ENCODE measurements at regions not wholly inside any gene's neighbourhood (a gene's known extent, or its start where the extent isn't known, plus 50 kb on each side); places are given as distances from the start of the nearest gene placed in this dataset.

DNA sequence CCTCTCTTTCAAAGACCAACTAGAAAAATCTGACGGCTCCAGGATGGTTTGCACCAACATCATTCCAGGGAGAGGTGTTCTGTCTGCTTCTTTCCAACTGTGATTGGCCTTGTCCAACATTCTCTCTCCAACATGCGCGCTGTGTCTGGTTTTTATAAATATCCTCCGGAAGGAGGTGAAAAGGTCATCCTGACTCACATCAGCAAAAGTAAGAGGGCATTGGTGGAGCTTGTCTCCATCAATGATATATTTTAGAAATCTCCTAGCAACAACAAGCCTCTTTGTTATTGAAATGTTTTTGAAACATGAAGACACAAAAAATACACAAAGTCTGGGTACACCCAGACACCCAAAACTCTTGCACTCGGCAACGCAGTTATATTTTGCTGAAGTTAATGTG is 475.3 kb upstream of the JARID2 start:
- Histone ChIP-seq H3K4me3 (ENCODE audit: low read depth, low read length) (no peak overlapping the region), H3K36me3 (ENCODE audit: control insufficient read depth in 2 of 2, insufficient read depth in 1 of 2, low read length in 2 of 2) (no peaks in the 10 kb centered on the region), H3K9me3 (ENCODE audit: control insufficient read depth, insufficient read depth, low read depth, low read length) (no peaks in the 10 kb centered on the region), H3K4me1 (ENCODE audit: control insufficient read depth, insufficient read depth, low read length) (peaks cover 4% of the 10 kb centered on the region), H3K27ac (ENCODE audit: extremely low read depth, low read depth, low read length) (no peak overlapping the region)
- no peak for TF ChIP-seq FEZF1 (tag by site-specific recombination; IDR thresholded peaks at IDR 0.05)
- no peak for TF ChIP-seq BCL11A (tag by site-specific recombination; IDR thresholded peaks at IDR 0.05; ENCODE audit: low read depth)
- TF ChIP-seq ZNF768 (tag by site-specific recombination; IDR thresholded peaks at IDR 0.05), result no peak
- TF ChIP-seq OSR2 (tag by site-specific recombination; IDR thresholded peaks at IDR 0.05), result no peak
- TF ChIP-seq IKZF3 (tag by site-specific recombination; IDR thresholded peaks at IDR 0.05), result no peak
- TF ChIP-seq, protein P1, sequence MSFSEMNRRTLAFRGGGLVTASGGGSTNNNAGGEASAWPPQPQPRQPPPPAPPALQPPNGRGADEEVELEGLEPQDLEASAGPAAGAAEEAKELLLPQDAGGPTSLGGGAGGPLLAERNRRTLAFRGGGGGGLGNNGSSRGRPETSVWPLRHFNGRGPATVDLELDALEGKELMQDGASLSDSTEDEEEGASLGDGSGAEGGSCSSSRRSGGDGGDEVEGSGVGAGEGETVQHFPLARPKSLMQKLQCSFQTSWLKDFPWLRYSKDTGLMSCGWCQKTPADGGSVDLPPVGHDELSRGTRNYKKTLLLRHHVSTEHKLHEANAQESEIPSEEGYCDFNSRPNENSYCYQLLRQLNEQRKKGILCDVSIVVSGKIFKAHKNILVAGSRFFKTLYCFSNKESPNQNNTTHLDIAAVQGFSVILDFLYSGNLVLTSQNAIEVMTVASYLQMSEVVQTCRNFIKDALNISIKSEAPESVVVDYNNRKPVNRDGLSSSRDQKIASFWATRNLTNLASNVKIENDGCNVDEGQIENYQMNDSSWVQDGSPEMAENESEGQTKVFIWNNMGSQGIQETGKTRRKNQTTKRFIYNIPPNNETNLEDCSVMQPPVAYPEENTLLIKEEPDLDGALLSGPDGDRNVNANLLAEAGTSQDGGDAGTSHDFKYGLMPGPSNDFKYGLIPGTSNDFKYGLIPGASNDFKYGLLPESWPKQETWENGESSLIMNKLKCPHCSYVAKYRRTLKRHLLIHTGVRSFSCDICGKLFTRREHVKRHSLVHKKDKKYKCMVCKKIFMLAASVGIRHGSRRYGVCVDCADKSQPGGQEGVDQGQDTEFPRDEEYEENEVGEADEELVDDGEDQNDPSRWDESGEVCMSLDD (tag by site-specific recombination; IDR thresholded peaks at IDR 0.05), result no peak
- TF ChIP-seq ZNF555 (tag by site-specific recombination; conservative IDR thresholded peaks at IDR 0.05), result no peak
- TF ChIP-seq ZNF600 (tag by site-specific recombination; IDR thresholded peaks at IDR 0.05), result no peak
- TF ChIP-seq ZFP37 (tag by site-specific recombination; IDR thresholded peaks at IDR 0.05), result no peak
- POLR2A ChIA-PET, result no interaction called here
- CTCF ChIA-PET, result no interaction called here

DNA sequence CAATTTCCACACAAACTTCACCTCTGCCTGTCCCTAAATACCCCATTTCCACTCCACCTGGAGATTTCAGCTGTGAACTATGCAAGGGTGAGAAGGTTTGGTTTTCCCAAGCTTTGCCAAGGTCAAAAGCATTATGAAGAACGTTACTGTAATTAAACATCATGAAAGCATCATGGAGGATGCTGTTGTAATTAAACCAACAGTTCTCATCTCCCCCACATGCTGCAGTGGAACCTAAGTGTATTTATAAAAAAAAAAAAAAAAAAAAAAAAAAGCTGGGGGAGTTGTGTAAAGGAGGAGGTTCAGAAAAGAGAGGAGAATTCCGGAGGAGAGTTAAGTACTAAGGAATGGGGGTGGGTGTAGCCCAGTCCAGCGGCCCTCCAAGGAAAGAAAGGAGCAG is 474.9 kb upstream of the JARID2 start:
- POLR2A ChIA-PET, result interaction anchor here (0.6 kb wide), 1 partner anchor 51 kb away, joined by 3 read pairs; no protein-coding TSS in a partner anchor
- no peak overlapping the region for H3K27ac ChIP-seq (ENCODE audit: extremely low read depth, low read depth, low read length)
- H3K4me1 ChIP-seq (ENCODE audit: control insufficient read depth, insufficient read depth, low read length), result peaks cover 4% of the 10 kb centered on the region
- no peaks in the 10 kb centered on the region for H3K36me3 ChIP-seq (ENCODE audit: control insufficient read depth in 2 of 2, insufficient read depth in 1 of 2, low read length in 2 of 2)
- no peak for TF ChIP-seq MYNN (tag by site-specific recombination; IDR thresholded peaks at IDR 0.05; ENCODE audit: borderline replicate concordance)
- TF ChIP-seq EGR2 (tag by site-specific recombination; IDR thresholded peaks at IDR 0.05; ENCODE audit: low read depth), result peak; percentile 50; the same call in 1 of the 2 replicates
- TF ChIP-seq GLIS2 (tag by site-specific recombination; IDR thresholded peaks at IDR 0.05), result no peak
- H3K4me3 ChIP-seq (ENCODE audit: low read depth, low read length), result no peak overlapping the region
- no peaks in the 10 kb centered on the region for H3K9me3 ChIP-seq (ENCODE audit: control insufficient read depth, insufficient read depth, low read depth, low read length)
- CTCF ChIA-PET, result no interaction called here

DNA sequence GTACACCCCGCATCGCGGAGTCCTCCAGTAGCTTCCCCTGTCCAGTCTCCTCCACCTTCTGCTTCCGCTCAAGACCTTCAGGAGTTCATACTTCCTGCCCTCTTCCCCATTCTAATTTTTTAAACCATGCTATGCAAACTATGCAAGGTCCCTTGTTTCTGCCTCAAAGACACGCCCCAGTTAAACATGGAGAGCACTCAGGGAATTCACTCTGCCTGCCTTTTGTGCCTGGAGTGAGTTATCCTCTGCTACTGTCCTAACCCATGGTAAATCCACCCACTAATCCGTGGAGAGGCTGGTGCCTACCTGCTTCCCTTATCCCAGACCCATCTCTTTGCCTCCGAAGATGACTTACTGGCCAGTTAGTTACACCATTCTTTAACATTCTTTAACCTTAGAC is 473.7 kb upstream of the JARID2 start:
- Histone ChIP-seq H3K4me1 (ENCODE audit: control insufficient read depth, insufficient read depth, low read length) (peaks cover 2% of the 10 kb centered on the region), H3K4me3 (ENCODE audit: low read depth, low read length) (no peak overlapping the region), H3K36me3 (ENCODE audit: control insufficient read depth in 2 of 2, insufficient read depth in 1 of 2, low read length in 2 of 2) (no peaks in the 10 kb centered on the region), H3K27ac (ENCODE audit: extremely low read depth, low read depth, low read length) (no peak overlapping the region), H3K9me3 (ENCODE audit: control insufficient read depth, insufficient read depth, low read depth, low read length) (no peaks in the 10 kb centered on the region)
- CTCF ChIA-PET, result no interaction called here
- no peak for TF ChIP-seq ZNF571 (tag by site-specific recombination; IDR thresholded peaks at IDR 0.05)
- no peak for TF ChIP-seq ZNF354C (tag by site-specific recombination; IDR thresholded peaks at IDR 0.05; ENCODE audit: borderline replicate concordance, low read depth)
- TF ChIP-seq ZNF211 (tag by site-specific recombination; IDR thresholded peaks at IDR 0.05; ENCODE audit: low read depth), result no peak
- no peak for TF ChIP-seq ZNF248 (tag by site-specific recombination; IDR thresholded peaks at IDR 0.05)
- TF ChIP-seq, protein P2, sequence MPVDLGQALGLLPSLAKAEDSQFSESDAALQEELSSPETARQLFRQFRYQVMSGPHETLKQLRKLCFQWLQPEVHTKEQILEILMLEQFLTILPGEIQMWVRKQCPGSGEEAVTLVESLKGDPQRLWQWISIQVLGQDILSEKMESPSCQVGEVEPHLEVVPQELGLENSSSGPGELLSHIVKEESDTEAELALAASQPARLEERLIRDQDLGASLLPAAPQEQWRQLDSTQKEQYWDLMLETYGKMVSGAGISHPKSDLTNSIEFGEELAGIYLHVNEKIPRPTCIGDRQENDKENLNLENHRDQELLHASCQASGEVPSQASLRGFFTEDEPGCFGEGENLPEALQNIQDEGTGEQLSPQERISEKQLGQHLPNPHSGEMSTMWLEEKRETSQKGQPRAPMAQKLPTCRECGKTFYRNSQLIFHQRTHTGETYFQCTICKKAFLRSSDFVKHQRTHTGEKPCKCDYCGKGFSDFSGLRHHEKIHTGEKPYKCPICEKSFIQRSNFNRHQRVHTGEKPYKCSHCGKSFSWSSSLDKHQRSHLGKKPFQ (tag by site-specific recombination; IDR thresholded peaks at IDR 0.05), result no peak
- no peak for TF ChIP-seq SP7 (tag by site-specific recombination; IDR thresholded peaks at IDR 0.05)
- POLR2A ChIA-PET, result no interaction called here
